ENCODE measurements at regions not wholly inside any gene's neighbourhood (a gene's known extent, or its start where the extent isn't known, plus 50 kb on each side); places are given as distances from the start of the nearest gene placed in this dataset.
"Not testable (repeated sequence)": the region's sequence is repeated elsewhere in the genome, so short reads cannot be mapped to it uniquely, and the experiment has no call there.

GRCh38 chr9:41679312-41679711, 449.9 kb downstream of the CNTNAP3B start:
- not testable (repeated sequence) for H3K36me3 Mint-ChIP-seq (ENCODE audit: low read depth); H3K4me3 Mint-ChIP-seq; H3K27ac Mint-ChIP-seq; H3K9me3 Mint-ChIP-seq; H3K27me3 Mint-ChIP-seq (ENCODE audit: low read depth); DNase-seq (ENCODE audit: low spot score); H3K4me1 Mint-ChIP-seq (ENCODE audit: low read depth)

DNA sequence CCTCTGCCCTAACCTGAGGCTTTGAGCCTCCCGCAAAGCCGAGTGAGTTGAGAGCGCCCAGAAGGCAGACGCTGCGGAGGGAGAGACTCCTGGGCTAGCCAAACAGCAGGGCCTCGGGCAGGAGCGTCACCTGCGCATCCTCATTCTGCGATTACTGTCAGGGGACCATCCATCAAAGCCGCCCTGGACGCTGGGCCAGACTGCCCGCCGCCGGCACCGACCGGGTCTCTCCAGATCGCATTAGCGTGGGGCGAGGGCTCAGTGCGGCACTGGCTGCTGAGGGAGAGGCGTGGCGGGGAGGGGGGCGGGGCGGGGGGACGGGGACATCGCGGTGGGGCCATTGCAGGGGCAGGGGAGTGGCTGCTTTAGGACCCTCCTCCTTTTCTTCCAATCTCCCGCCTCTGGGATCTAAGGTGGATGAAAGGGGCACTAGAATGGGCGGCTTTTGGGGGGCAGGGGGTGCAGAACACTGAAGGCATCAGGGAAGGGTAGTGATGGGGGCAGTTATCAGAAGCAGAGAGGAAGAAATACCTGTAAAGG, 465.7 kb downstream of the CNTNAP3B start:
- H3K27me3 Mint-ChIP-seq (ENCODE audit: low read depth); H3K9me3 Mint-ChIP-seq; H3K4me3 Mint-ChIP-seq; H3K27ac Mint-ChIP-seq; DNase-seq (ENCODE audit: low spot score); H3K36me3 Mint-ChIP-seq (ENCODE audit: low read depth); H3K4me1 Mint-ChIP-seq (ENCODE audit: low read depth): not testable (repeated sequence)

DNA sequence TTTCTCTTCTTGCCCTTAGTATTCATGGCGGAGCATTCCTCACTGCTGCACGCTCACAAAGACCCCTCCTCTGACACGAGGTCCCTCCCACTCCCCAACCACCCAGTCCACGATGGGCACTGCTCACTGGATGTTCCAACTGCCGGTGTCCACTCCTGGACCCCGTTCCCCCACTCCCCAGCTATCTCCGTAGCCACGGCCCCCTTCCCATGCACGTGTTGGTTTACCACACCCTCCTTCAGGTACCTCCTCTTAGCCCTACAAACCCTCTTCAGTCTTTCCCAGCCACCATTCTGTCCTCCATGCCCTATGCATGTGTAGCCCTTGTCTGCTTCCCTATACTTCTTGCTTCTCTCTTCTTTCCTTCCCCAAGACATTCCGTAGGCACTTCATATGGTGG, 469.6 kb upstream of the ZNG1F start:
- DNase-seq (ENCODE audit: low spot score); H3K9me3 Mint-ChIP-seq; H3K4me3 Mint-ChIP-seq; H3K36me3 Mint-ChIP-seq (ENCODE audit: low read depth); H3K27me3 Mint-ChIP-seq (ENCODE audit: low read depth); H3K27ac Mint-ChIP-seq; H3K4me1 Mint-ChIP-seq (ENCODE audit: low read depth): not testable (repeated sequence)

GRCh38 chr9:41658116-41658515, 469.0 kb upstream of the ZNG1F start:
- not testable (repeated sequence) for H3K9me3 Mint-ChIP-seq; H3K36me3 Mint-ChIP-seq (ENCODE audit: low read depth)

DNA sequence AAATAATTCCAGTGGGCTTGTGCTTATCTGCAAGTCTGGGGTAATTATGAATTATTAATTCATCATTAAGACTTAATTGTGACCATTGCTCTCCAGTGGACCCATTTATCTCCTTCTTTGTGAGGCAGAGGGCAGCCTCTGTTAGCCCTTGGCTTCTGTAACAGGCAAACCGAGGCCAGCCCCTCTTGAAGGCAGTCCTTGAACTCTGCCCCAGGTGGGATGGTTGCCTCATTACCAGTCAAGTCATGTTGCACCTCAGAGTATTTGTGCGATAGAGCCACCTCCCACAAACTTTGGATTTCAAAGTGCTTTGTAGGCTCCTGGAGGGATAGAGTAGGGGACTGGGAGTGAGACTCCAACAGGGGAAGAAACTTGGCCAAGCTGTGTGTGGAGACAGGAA, 468.0 kb upstream of the ZNG1F start:
- not testable (repeated sequence) for DNase-seq (ENCODE audit: low spot score); H3K9me3 Mint-ChIP-seq; H3K27me3 Mint-ChIP-seq (ENCODE audit: low read depth); H3K4me1 Mint-ChIP-seq (ENCODE audit: low read depth); H3K4me3 Mint-ChIP-seq; H3K36me3 Mint-ChIP-seq (ENCODE audit: low read depth); H3K27ac Mint-ChIP-seq

More at GRCh38 chr9:41658116-41658515, 469.0 kb upstream of the ZNG1F start:
- H3K4me3 Mint-ChIP-seq; DNase-seq (ENCODE audit: low spot score); H3K27ac Mint-ChIP-seq; H3K27me3 Mint-ChIP-seq (ENCODE audit: low read depth); H3K4me1 Mint-ChIP-seq (ENCODE audit: low read depth): not testable (repeated sequence)

DNA sequence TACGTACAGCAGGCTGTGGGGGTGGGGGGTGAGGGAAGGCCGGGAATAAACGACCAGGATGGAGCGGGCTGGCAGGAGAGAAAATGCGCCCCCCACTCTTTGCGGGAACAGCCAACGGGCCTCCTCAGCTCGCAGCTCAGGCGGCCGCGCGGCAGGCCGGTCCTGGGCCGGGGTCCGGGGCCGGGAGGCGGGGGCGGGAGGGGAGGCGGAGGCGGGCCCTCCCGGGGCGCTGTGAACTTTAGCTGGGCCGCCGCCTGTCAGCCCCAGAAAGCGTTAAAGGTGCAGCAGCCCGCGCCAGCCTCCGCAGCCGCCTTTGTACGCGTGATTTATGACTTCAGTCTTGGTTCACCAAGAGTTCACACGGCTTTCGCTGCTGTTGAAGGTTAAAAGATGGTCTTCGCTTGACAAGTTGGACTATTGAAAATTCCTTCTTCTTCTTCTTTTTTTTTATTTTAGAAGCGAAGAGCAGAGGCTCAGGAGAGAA, 466.0 kb upstream of the ZNG1F start:
- H3K9me3 Mint-ChIP-seq; DNase-seq (ENCODE audit: low spot score); H3K4me3 Mint-ChIP-seq; H3K27me3 Mint-ChIP-seq (ENCODE audit: low read depth); H3K36me3 Mint-ChIP-seq (ENCODE audit: low read depth); H3K27ac Mint-ChIP-seq; H3K4me1 Mint-ChIP-seq (ENCODE audit: low read depth): not testable (repeated sequence)

GRCh38 chr9:41654349-41654748, 465.2 kb upstream of the ZNG1F start:
- H3K4me1 Mint-ChIP-seq (ENCODE audit: low read depth); H3K27me3 Mint-ChIP-seq (ENCODE audit: low read depth); H3K9me3 Mint-ChIP-seq; H3K27ac Mint-ChIP-seq; DNase-seq (ENCODE audit: low spot score); H3K36me3 Mint-ChIP-seq (ENCODE audit: low read depth): not testable (repeated sequence)
- H3K4me3 Mint-ChIP-seq, result peak overlapping the region; percentile 24

- peak overlapping the region; percentile 58 for H3K4me3 Mint-ChIP-seq
Measured at GRCh38 chr9:41653560-41654340, 464.6 kb upstream of the ZNG1F start.

DNA sequence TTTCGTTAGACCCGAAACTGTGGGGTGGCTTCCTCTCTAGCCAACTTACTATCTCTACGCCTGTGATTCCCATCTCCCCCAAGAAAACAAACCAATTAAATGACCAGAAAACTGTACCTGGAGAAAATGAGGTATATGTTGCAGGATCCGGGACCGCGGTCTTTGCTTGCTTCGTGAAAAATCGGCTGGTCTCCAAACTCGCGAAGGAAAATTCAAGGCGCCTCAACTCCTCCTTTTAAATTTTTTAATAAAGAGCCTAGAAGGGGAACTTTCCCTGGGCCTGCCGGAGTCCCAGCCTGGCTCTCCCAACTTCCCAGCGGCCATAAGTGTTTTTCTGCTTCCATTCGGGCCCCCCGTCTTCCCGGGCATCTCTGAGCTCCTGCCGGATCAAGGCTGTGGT, 463.7 kb upstream of the ZNG1F start:
- not testable (repeated sequence) for H3K36me3 Mint-ChIP-seq (ENCODE audit: low read depth); H3K4me3 Mint-ChIP-seq; DNase-seq (ENCODE audit: low spot score); H3K27me3 Mint-ChIP-seq (ENCODE audit: low read depth); H3K4me1 Mint-ChIP-seq (ENCODE audit: low read depth); H3K27ac Mint-ChIP-seq; H3K9me3 Mint-ChIP-seq

More at GRCh38 chr9:41653560-41654340, 464.6 kb upstream of the ZNG1F start:
- H3K27me3 Mint-ChIP-seq (ENCODE audit: low read depth); H3K4me1 Mint-ChIP-seq (ENCODE audit: low read depth); H3K36me3 Mint-ChIP-seq (ENCODE audit: low read depth); DNase-seq (ENCODE audit: low spot score); H3K9me3 Mint-ChIP-seq; H3K27ac Mint-ChIP-seq: not testable (repeated sequence)

DNA sequence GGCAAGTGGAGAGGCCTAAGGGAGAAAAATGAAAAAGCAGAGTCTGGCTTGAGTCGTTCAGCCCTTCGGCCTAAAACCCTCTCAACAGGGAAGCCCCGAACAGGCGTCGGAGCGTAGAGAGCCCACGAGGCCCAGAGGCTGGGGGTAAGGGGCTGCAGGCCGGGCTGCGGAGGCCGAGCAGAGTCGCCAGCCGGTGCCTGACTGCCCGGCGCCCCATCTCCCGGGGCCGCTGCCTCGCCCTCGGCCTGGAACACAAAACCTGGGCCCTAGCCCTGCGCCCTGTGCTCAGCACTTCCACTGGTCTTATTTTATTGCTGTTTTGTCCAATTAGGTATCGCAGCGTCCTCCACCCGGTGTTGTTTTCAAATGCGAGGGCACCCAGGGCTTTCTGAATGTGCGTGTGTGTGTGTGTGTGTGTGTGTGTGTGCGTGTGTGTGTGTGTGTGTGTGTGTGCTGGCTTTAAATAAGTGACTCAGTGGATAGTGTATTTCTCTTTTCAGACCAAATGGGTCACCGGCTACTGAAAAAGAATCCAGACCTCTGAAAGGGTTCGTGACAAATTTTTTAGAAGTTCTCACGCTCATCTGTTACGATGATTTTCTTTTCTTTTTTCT, 463.1 kb upstream of the ZNG1F start:
- not testable (repeated sequence) for H3K36me3 Mint-ChIP-seq (ENCODE audit: low read depth); H3K27ac Mint-ChIP-seq; H3K4me3 Mint-ChIP-seq; H3K27me3 Mint-ChIP-seq (ENCODE audit: low read depth); H3K4me1 Mint-ChIP-seq (ENCODE audit: low read depth); DNase-seq (ENCODE audit: low spot score); H3K9me3 Mint-ChIP-seq

- H3K9me3 Mint-ChIP-seq; DNase-seq (ENCODE audit: low spot score); H3K27me3 Mint-ChIP-seq (ENCODE audit: low read depth); H3K36me3 Mint-ChIP-seq (ENCODE audit: low read depth); H3K4me3 Mint-ChIP-seq; H3K27ac Mint-ChIP-seq; H3K4me1 Mint-ChIP-seq (ENCODE audit: low read depth): not testable (repeated sequence)
Measured at GRCh38 chr9:41650086-41650485, 461.0 kb upstream of the ZNG1F start.

DNA sequence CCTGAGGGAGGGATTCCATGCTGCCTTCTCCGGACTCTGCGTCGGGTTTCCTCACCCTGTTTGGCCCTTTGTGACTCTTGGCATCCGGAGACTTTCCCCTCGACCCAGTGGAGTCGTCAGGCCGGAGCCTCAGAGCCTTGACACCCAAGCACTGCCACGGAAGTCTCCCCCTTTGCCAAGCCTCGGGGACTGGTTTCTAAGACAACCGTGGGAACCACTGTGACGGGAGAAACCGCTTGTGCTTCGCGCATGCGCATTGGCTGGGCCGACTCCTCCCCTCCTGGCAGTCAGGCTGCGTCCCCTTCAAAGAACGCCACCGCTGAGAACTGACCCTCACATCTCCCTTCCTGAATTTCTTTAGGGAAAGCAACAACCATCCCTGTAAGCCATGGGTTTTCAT, 459.4 kb upstream of the ZNG1F start:
- H3K27ac Mint-ChIP-seq, H3K9me3 Mint-ChIP-seq: not testable (repeated sequence)

GRCh38 chr9:41646246-41646645, 457.1 kb upstream of the ZNG1F start:
- H3K4me3 Mint-ChIP-seq, H3K27ac Mint-ChIP-seq: not testable (repeated sequence)

More for the DNA sequence above, 459.4 kb upstream of the ZNG1F start:
- H3K4me1 Mint-ChIP-seq (ENCODE audit: low read depth); H3K4me3 Mint-ChIP-seq; H3K27me3 Mint-ChIP-seq (ENCODE audit: low read depth); H3K36me3 Mint-ChIP-seq (ENCODE audit: low read depth); DNase-seq (ENCODE audit: low spot score): not testable (repeated sequence)

DNA sequence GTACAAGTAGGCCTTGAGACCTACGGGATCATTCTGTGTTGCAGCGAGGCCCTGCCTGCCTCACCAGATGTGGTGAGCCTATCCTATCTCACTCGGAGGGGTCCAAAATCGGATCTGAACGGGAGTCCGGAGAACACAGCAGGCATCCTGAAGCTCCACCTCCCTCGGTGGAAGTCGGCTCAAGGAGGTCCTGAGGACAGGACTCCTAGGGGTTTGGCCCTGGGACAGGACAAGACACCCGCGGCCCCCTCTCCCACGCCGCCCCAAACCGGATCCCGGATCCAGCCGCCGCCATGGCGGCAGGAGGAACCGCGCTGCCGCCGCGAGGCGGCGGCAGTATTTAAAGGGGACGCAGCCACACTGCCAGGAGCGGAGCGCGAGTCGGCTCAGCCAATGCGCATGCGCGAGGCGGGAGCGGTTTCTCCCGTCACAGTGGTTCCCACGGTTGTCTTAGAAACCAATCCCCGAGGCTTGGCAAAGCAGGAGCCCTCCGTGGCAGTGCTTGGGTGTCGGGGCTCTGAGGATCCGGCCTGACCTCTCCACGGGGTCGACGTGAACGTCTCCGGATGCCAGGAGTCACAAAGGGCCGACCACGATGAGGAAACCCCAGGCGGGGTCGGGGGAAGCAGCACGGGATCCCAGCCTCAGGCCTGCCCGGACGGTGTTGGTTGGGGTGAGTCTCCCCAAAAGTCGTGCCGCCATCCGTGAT, 454.6 kb upstream of the ZNG1F start:
- not testable (repeated sequence) for H3K27me3 Mint-ChIP-seq (ENCODE audit: low read depth); H3K9me3 Mint-ChIP-seq; H3K36me3 Mint-ChIP-seq (ENCODE audit: low read depth); H3K4me1 Mint-ChIP-seq (ENCODE audit: low read depth)
- peak; percentile 76 for DNase-seq (ENCODE audit: low spot score)
- Mint-ChIP-seq H3K4me3 (peak overlapping the region; percentile 80), H3K27ac (peak overlapping the region; percentile 65)

More at GRCh38 chr9:41646246-41646645, 457.1 kb upstream of the ZNG1F start:
- H3K27me3 Mint-ChIP-seq (ENCODE audit: low read depth); DNase-seq (ENCODE audit: low spot score); H3K9me3 Mint-ChIP-seq; H3K36me3 Mint-ChIP-seq (ENCODE audit: low read depth); H3K4me1 Mint-ChIP-seq (ENCODE audit: low read depth): not testable (repeated sequence)
